Neuronal stem cell (in vitro differentiated cells): ENCODE measurements at regions not wholly inside any gene's neighbourhood (a gene's known extent, or its start where the extent isn't known, plus 50 kb on each side); places are given as distances from the start of the nearest gene placed in this dataset.

ENCODE experiments used
- DNase-seq: peaks from one replicate; pipeline ENCODE4 v3.0.0-alpha.2; 2013; ENCODE audit warnings: low spot score
- H2AFZ ChIP-seq: one replicate; pipeline ENCODE4 v1.6.1; 2013; ENCODE audit warnings: mild to moderate bottlenecking, low read length, inconsistent platforms
- H2AK5ac ChIP-seq: 2 replicates; pipeline ENCODE4 v1.6.1; 2013; ENCODE audit warnings: low read depth, mild to moderate bottlenecking, inconsistent platforms, low read length, moderate library complexity, mixed read lengths
- H2BK120ac ChIP-seq: 2 replicates; pipeline ENCODE4 v1.6.1; 2013; ENCODE audit warnings: low read depth, mild to moderate bottlenecking, inconsistent platforms, low read length, moderate library complexity, mixed read lengths
- H2BK12ac ChIP-seq: one replicate; pipeline ENCODE4 v1.6.1; 2013; ENCODE audit warnings: low read length, inconsistent platforms
- H2BK15ac ChIP-seq: 2 replicates; pipeline ENCODE4 v1.6.1; 2013; ENCODE audit warnings: mild to moderate bottlenecking, low read length, inconsistent platforms, mixed read lengths
- H2BK5ac ChIP-seq: one replicate; pipeline ENCODE4 v1.6.1; 2013; ENCODE audit warnings: inconsistent platforms, mild to moderate bottlenecking, low read length, moderate library complexity
- H3K14ac ChIP-seq: one replicate; pipeline ENCODE4 v1.6.1; 2013; ENCODE audit warnings: low read length, inconsistent platforms
- H3K18ac ChIP-seq: 2 replicates; pipeline ENCODE4 v1.6.1; 2013; ENCODE audit warnings: low read length, inconsistent platforms
- H3K23ac ChIP-seq: 2 replicates; pipeline ENCODE4 v1.6.1; 2013; ENCODE audit warnings: low read depth, mild to moderate bottlenecking, mixed read lengths, low read length, inconsistent platforms; ENCODE audit not compliant: poor library complexity
- H3K27ac ChIP-seq: replicated peaks from 3 replicates; pipeline ENCODE4 v1.5.1; 2013; ENCODE audit warnings: low read length, inconsistent platforms
- H3K27me3 ChIP-seq, 3 experiments: 2 replicates each; pipeline ENCODE4 v1.6.1; 2013; ENCODE audit warnings: low read length in 3 of 3, mild to moderate bottlenecking in 2 of 3, inconsistent platforms in 1 of 3, low read depth in 1 of 3, mixed read lengths in 1 of 3, moderate library complexity in 1 of 3; ENCODE audit not compliant: control insufficient read depth in 3 of 3, insufficient read depth in 3 of 3
- H3K36me3 ChIP-seq, 2 donors: replicated peaks in 1 of 2; 2 replicates each; pipeline ENCODE4 v1.6.1; 2013; ENCODE audit warnings: low read length in 2 of 2; ENCODE audit not compliant: control insufficient read depth in 2 of 2, insufficient read depth in 2 of 2
- H3K4ac ChIP-seq: 2 replicates; pipeline ENCODE4 v1.6.1; 2013; ENCODE audit warnings: inconsistent platforms, mild to moderate bottlenecking, low read length, moderate library complexity
- H3K4me1 ChIP-seq, 2 donors: 1 replicate in 1 of 2; 2 replicates in 1 of 2; pipeline ENCODE4 v1.6.1; 2013; ENCODE audit warnings: low read length in 2 of 2, low read depth in 1 of 2; ENCODE audit not compliant: control insufficient read depth in 2 of 2, insufficient read depth in 1 of 2
- H3K4me2 ChIP-seq: one replicate; pipeline ENCODE4 v1.6.1; 2013; ENCODE audit warnings: mild to moderate bottlenecking, low read length, inconsistent platforms; ENCODE audit not compliant: insufficient read depth, poor library complexity, severe bottlenecking
- H3K4me3 ChIP-seq, 2 donors: 2 replicates each; pipeline ENCODE4 v1.5.1; 2013; ENCODE audit warnings: low read length in 2 of 2, mild to moderate bottlenecking in 2 of 2, inconsistent platforms in 1 of 2, moderate library complexity in 1 of 2
- H3K79me1 ChIP-seq: one replicate; pipeline ENCODE4 v1.6.1; 2013; ENCODE audit warnings: low read depth, mild to moderate bottlenecking, inconsistent platforms, low read length, moderate library complexity
- H3K9ac ChIP-seq: one replicate; pipeline ENCODE4 v1.6.1; 2013; ENCODE audit warnings: mild to moderate bottlenecking, low read depth, low read length, inconsistent platforms; ENCODE audit not compliant: poor library complexity
- H3K9me3 ChIP-seq, 2 donors: replicated peaks in 1 of 2; 2 replicates each; pipeline versions ENCODE3 to v1.6.1; 2013; ENCODE audit warnings: low read length in 2 of 2, mild to moderate bottlenecking in 2 of 2, inconsistent platforms in 1 of 2, low read depth in 1 of 2, mixed read lengths in 1 of 2, moderate library complexity in 1 of 2; ENCODE audit not compliant: control insufficient read depth in 2 of 2, insufficient read depth in 1 of 2
- H4K8ac ChIP-seq: one replicate; pipeline ENCODE4 v1.6.1; 2013; ENCODE audit warnings: low read depth, mild to moderate bottlenecking, inconsistent platforms, low read length, moderate library complexity
- H4K91ac ChIP-seq: one replicate; pipeline ENCODE4 v1.6.1; 2013; ENCODE audit warnings: low read length, low read depth, mild to moderate bottlenecking, inconsistent platforms; ENCODE audit not compliant: poor library complexity
- WGBS, 2 donors: extraction: QIAGEN DNeasy Blood & Tissue Kit; methylation state at CpG; one replicate each; pipeline ENCODE4 v1.1.7; 2013; ENCODE audit warnings: missing lambda C conversion rate in 2 of 2, mixed read lengths in 1 of 2; ENCODE audit not compliant: insufficient read length in 2 of 2, insufficient replicate concordance in 1 of 2; ENCODE audit errors: extremely low coverage in 2 of 2; 5-methylcytosine and 5-hydroxymethylcytosine counted together

DNA sequence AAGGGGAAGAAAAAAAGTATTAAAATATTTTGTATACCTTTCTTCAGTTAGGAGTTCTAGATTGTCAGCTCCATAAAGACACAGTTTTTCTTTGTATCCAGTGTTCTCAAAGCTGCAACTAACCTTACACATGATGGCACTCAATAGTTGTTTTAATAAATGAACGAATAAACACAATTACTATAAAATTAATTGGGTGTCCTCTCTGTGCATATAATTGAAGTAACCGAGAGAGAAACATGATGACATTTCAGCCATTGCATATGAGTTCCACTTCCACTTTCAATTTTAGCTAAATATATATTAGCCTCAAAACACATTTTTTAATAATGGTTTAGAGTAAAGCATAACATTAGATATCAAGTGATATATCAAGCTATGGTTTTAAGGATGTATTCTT lies 671.2 kb downstream of the LRFN5 start:
- H2AK5ac ChIP-seq: no peak overlapping the region
- no peak overlapping the region for H2AFZ ChIP-seq
- H3K4me3 ChIP-seq: no peak overlapping the region
- H4K91ac ChIP-seq: no peak overlapping the region
- H3K14ac ChIP-seq: no peak overlapping the region
- no peak overlapping the region for H3K27ac ChIP-seq
- H3K18ac ChIP-seq: no peak overlapping the region
- no peak overlapping the region for H2BK15ac ChIP-seq
- H3K4ac ChIP-seq: no peak overlapping the region
- H3K4me1 ChIP-seq: no peaks in the 10 kb centered on the region
- H3K9ac ChIP-seq: no peak overlapping the region
- H2BK5ac ChIP-seq: no peak overlapping the region
- no peak for DNase-seq
- no peaks in the 10 kb centered on the region for H3K36me3 ChIP-seq
- H3K79me1 ChIP-seq: no peaks in the 10 kb centered on the region
- no peak overlapping the region for H4K8ac ChIP-seq
- H3K9me3 ChIP-seq: no peaks in the 10 kb centered on the region
- no CpG with 5 or more reads among the region's 2 CpGs for WGBS, 2 donors
- H3K27me3 ChIP-seq: no peaks in the 10 kb centered on the region
- no peak overlapping the region for H2BK12ac ChIP-seq
- H2BK120ac ChIP-seq: no peak overlapping the region
- no peak overlapping the region for H3K4me2 ChIP-seq
- H3K23ac ChIP-seq: no peak overlapping the region

DNA sequence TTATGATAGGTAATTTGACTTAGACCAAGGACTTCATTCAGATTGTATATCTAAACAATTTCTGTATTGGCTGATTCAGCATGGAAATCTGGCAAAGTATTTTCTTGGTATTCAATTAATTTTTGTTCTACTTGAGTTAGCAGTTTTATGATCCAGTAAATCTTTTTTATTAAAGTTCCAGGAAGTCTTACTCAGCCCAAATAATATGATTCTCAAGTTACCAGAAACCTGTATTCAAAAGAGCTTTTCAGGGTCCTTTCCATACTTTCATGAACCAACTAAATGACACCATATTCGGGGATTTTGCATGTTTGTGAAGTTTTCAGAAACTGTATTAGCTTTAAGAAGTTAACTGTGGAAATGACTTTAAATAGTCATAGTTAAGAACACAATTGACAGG lies 662.6 kb downstream of the LRFN5 start:
- Histone ChIP-seq H2BK12ac (no peak overlapping the region), H2AFZ (no peak overlapping the region), H3K9ac (no peak overlapping the region), H4K8ac (no peak overlapping the region), H3K18ac (no peak overlapping the region), H3K4me2 (no peak overlapping the region), H3K4ac (no peak overlapping the region), H3K9me3 (no peaks in the 10 kb centered on the region), H3K27ac (no peak overlapping the region), H3K27me3 (no peaks in the 10 kb centered on the region), H3K4me3 (no peak overlapping the region), H3K36me3 (no peaks in the 10 kb centered on the region), H2BK5ac (no peak overlapping the region), H3K4me1 (no peaks in the 10 kb centered on the region), H2AK5ac (no peak overlapping the region), H3K79me1 (no peaks in the 10 kb centered on the region), H2BK120ac (no peak overlapping the region), H2BK15ac (no peak overlapping the region), H3K23ac (no peak overlapping the region), H3K14ac (no peak overlapping the region), H4K91ac (no peak overlapping the region)
- DNase-seq: no peak
- WGBS, 2 donors: no CpG with 5 or more reads among the region's 1 CpG

DNA sequence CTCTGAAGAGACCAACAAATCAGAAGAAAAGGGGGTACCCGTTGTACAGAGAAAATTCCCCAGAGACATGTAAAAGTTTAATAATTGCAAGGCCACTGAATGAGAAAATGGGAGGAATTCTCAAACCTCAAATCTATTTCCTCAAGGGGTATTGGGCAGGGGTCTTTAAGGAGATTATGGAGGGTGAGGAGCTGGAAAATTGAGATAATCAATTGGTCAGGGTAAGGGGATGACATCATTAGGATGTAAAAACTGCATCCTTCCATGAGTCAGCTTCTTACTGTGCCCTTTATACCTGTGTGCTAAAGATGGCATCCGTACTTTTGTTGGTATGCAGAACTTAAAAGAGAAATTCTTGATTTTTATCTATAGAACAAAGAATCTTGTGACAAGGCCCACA lies 641.5 kb downstream of the LRFN5 start:
- H2AK5ac ChIP-seq: no peak overlapping the region
- H3K18ac ChIP-seq: no peak overlapping the region
- no peak overlapping the region for H2BK12ac ChIP-seq
- no peaks in the 10 kb centered on the region for H3K79me1 ChIP-seq
- H2AFZ ChIP-seq: no peak overlapping the region
- no peak overlapping the region for H3K27ac ChIP-seq
- no peak overlapping the region for H3K4me2 ChIP-seq
- no peak overlapping the region for H3K4me3 ChIP-seq
- no peak overlapping the region for H3K4ac ChIP-seq
- no peaks in the 10 kb centered on the region for H3K27me3 ChIP-seq
- no peak overlapping the region for H3K9ac ChIP-seq
- no peak overlapping the region for H4K91ac ChIP-seq
- no peak overlapping the region for H3K23ac ChIP-seq
- H2BK15ac ChIP-seq: no peak overlapping the region
- no peak overlapping the region for H3K14ac ChIP-seq
- H3K4me1 ChIP-seq: no peaks in the 10 kb centered on the region
- H3K9me3 ChIP-seq: no peaks in the 10 kb centered on the region
- no peak overlapping the region for H4K8ac ChIP-seq
- H2BK5ac ChIP-seq: no peak overlapping the region
- no peak overlapping the region for H2BK120ac ChIP-seq
- no CpG with 5 or more reads among the region's 2 CpGs for WGBS, 2 donors
- no peaks in the 10 kb centered on the region for H3K36me3 ChIP-seq
- DNase-seq: no peak

DNA sequence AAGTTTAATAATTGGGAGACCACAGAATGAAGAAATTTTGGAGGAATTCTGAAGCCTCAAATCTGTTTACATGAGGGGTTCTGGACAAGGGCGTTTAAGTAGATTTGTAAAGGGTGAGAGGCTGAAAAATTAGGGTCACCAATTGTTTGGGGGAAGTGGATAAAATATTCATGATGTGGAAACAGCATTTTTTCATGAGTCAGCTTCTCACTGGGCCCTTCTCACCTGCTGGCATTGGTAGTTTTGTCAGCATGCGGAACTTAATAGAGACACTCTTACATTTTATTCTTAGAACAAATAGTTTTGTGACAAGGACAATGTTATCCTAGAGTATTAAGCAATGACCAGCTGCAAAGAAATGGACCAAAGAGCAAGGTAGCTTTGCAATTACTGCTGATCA lies 634.4 kb downstream of the LRFN5 start:
- Histone ChIP-seq H4K8ac (no peak overlapping the region), H2BK5ac (no peak overlapping the region), H3K4me1 (no peaks in the 10 kb centered on the region), H4K91ac (no peak overlapping the region), H2AFZ (no peak overlapping the region), H3K36me3 (no peaks in the 10 kb centered on the region), H3K4me2 (no peak overlapping the region), H2BK15ac (no peak overlapping the region), H3K4ac (no peak overlapping the region), H3K79me1 (no peaks in the 10 kb centered on the region), H3K27ac (no peak overlapping the region), H2BK120ac (no peak overlapping the region), H3K9ac (no peak overlapping the region), H3K23ac (no peak overlapping the region), H3K27me3 (no peaks in the 10 kb centered on the region), H3K18ac (no peak overlapping the region), H3K14ac (no peak overlapping the region), H2AK5ac (no peak overlapping the region), H2BK12ac (no peak overlapping the region), H3K4me3 (no peak overlapping the region), H3K9me3 (peaks cover 0 to 1% of the 10 kb centered on the region in 2 donors)
- WGBS, 2 donors: no CpG with 5 or more reads among the region's 2 CpGs
- no peak for DNase-seq
